GM23338 (cell line): ENCODE measurements at regions not wholly inside any gene's neighbourhood (a gene's known extent, or its start where the extent isn't known, plus 50 kb on each side); places are given as distances from the start of the nearest gene placed in this dataset.

Experiments used
- ATAC-seq: fragments of 200-7000 bp; cut with Tn5 transposase; 3 replicates; pipeline ENCODE4 v1.9.1; 2020
- DNase-seq: peaks from one replicate; pipeline ENCODE4 v3.0.0-alpha.2; 2015; ENCODE audit warnings: low spot score
- H2AFZ ChIP-seq: fragments of 200-600 bp; sonication (generic); 2 replicates; pipeline ENCODE4 v1.8.0; 2016; ENCODE audit warnings: antibody characterized with exemption, mild to moderate bottlenecking, moderate library complexity
- H3F3A ChIP-seq: fragments of 200-600 bp; sonication (generic); replicated peaks from 2 replicates; pipeline ENCODE4 v1.8.0; 2017; ENCODE audit warnings: antibody characterized with exemption, mixed run types, low read depth
- H3K27ac ChIP-seq: fragments of 200-600 bp; sonication (generic); 2 replicates; pipeline ENCODE4 v1.6.1; 2016; ENCODE audit warnings: low read depth
- H3K27me3 ChIP-seq: fragments of 200-600 bp; sonication (generic); 2 replicates; pipeline ENCODE4 v1.8.0; 2016; ENCODE audit warnings: mild to moderate bottlenecking, mixed run types, moderate library complexity; ENCODE audit not compliant: insufficient read depth
- H3K36me3 ChIP-seq: fragments of 200-600 bp; sonication (generic); 2 replicates; pipeline ENCODE4 v1.8.0; 2016; ENCODE audit warnings: mild to moderate bottlenecking; ENCODE audit not compliant: insufficient read depth
- H3K4me1 ChIP-seq: fragments of 200-600 bp; sonication (generic); 2 replicates; pipeline ENCODE4 v1.8.0; 2016; ENCODE audit warnings: mild to moderate bottlenecking, moderate library complexity; ENCODE audit not compliant: insufficient read depth
- H3K4me2 ChIP-seq: fragments of 200-600 bp; sonication (generic); 2 replicates; pipeline ENCODE4 v1.7.1; 2017; ENCODE audit warnings: mixed run types
- H3K4me3 ChIP-seq: fragments of 200-600 bp; sonication (generic); 2 replicates; pipeline ENCODE4 v1.6.1; 2016; ENCODE audit warnings: mixed run types
- H3K79me2 ChIP-seq: fragments of 200-600 bp; sonication (generic); replicated peaks from 2 replicates; pipeline ENCODE4 v1.8.0; 2017; ENCODE audit warnings: mild to moderate bottlenecking; ENCODE audit not compliant: insufficient read depth
- H3K9me2 ChIP-seq: fragments of 200-600 bp; sonication (generic); 2 replicates; pipeline ENCODE4 v1.8.0; 2017; ENCODE audit not compliant: insufficient read depth
- H4K20me1 ChIP-seq: fragments of 200-600 bp; sonication (generic); replicated peaks from 2 replicates; pipeline ENCODE4 v1.8.0; 2017; ENCODE audit warnings: mild to moderate bottlenecking; ENCODE audit not compliant: insufficient read depth
- H3K27ac Mint-ChIP-seq: 2 replicates; pipeline ENCODE4 v1.8.0; 2020; ENCODE audit warnings: inconsistent platforms, mild to moderate bottlenecking, moderate library complexity, mixed read lengths
- H3K27me3 Mint-ChIP-seq: 3 replicates; pipeline ENCODE4 v1.8.0; 2022; ENCODE audit warnings: low read depth, mild to moderate bottlenecking, moderate library complexity, mixed read lengths, inconsistent platforms; ENCODE audit not compliant: insufficient read depth, poor library complexity
- H3K36me3 Mint-ChIP-seq: 3 replicates; pipeline ENCODE4 v1.8.0; 2021; ENCODE audit warnings: low read depth, mild to moderate bottlenecking, inconsistent platforms, moderate library complexity, mixed read lengths
- H3K4me1 Mint-ChIP-seq: 3 replicates; pipeline ENCODE4 v1.8.0; 2020; ENCODE audit warnings: mild to moderate bottlenecking, inconsistent platforms, mixed read lengths
- H3K4me3 Mint-ChIP-seq: 3 replicates; pipeline ENCODE4 v1.8.0; 2021; ENCODE audit warnings: moderate library complexity, mild to moderate bottlenecking, inconsistent platforms, mixed read lengths
- H3K9me3 Mint-ChIP-seq: 3 replicates; pipeline ENCODE4 v1.8.0; 2020; ENCODE audit warnings: moderate library complexity, mild to moderate bottlenecking, inconsistent platforms, mixed read lengths
- CREB1 ChIP-seq: fragments of 250-450 bp; sonication (Bioruptor Pico); IDR thresholded peaks from 2 replicates; pipeline ENCODE4 v1.5.0; 2020; ENCODE audit warnings: low read depth, mild to moderate bottlenecking, moderate library complexity
- ETS1 ChIP-seq: IDR thresholded peaks from 2 replicates; pipeline ENCODE4 v1.6.1; 2016; ENCODE audit warnings: antibody characterized with exemption
- EZH2 ChIP-seq: fragments of 200-600 bp; sonication (generic); IDR thresholded peaks from one replicate; pipeline ENCODE4 v1.8.0; 2017; ENCODE audit warnings: antibody characterized with exemption, mild to moderate bottlenecking, low read depth; ENCODE audit not compliant: unreplicated experiment
- EZH2phosphoT487 ChIP-seq: fragments of 200-600 bp; sonication (generic); IDR thresholded peaks from one replicate; pipeline ENCODE4 v1.8.1; 2018; ENCODE audit warnings: antibody characterized with exemption; ENCODE audit not compliant: unreplicated experiment
- JUNB ChIP-seq: IDR thresholded peaks from one replicate; pipeline ENCODE4 v1.6.1; 2016; ENCODE audit warnings: antibody characterized with exemption; ENCODE audit not compliant: unreplicated experiment
- NANOG ChIP-seq: IDR thresholded peaks from 2 replicates; pipeline ENCODE4 v1.6.1; 2016; ENCODE audit warnings: antibody characterized with exemption, borderline replicate concordance
- POLR2AphosphoS5 ChIP-seq: IDR thresholded peaks from 2 replicates; pipeline ENCODE4 v1.6.1; 2016; ENCODE audit warnings: antibody characterized with exemption, low read depth
- REST ChIP-seq: IDR thresholded peaks from one replicate; pipeline ENCODE4 v1.6.1; 2018; ENCODE audit warnings: antibody characterized with exemption; ENCODE audit not compliant: unreplicated experiment
- STAT1 ChIP-seq: IDR thresholded peaks from one replicate; pipeline ENCODE4 v1.6.1; 2016; ENCODE audit warnings: antibody characterized with exemption; ENCODE audit not compliant: unreplicated experiment
- ZNF114 ChIP-seq: fragments of 250-450 bp; sonication (Bioruptor Pico); IDR thresholded peaks from 2 replicates; pipeline ENCODE4 v1.5.0; 2020; ENCODE audit warnings: mild to moderate bottlenecking, moderate library complexity
- ZNF331 ChIP-seq: fragments of 250-450 bp; sonication (Bioruptor Pico); IDR thresholded peaks from 2 replicates; pipeline ENCODE4 v1.5.0; 2020; ENCODE audit warnings: low read depth, mild to moderate bottlenecking, moderate library complexity
- TF ChIP-seq, protein P1 (sequence below): fragments of 250-450 bp; sonication (Bioruptor Pico); IDR thresholded peaks from 2 replicates; pipeline ENCODE4 v1.5.0; 2020; ENCODE audit warnings: mild to moderate bottlenecking, moderate library complexity
- TF ChIP-seq, protein P2 (sequence below), 2 experiments: fragments of 200-600 bp in 1 of 2; sonication (generic) in 1 of 2; conservative IDR thresholded peaks; 2 replicates each; pipeline versions ENCODE4 v1.5.1 to v1.6.1; 2016 to 2017; ENCODE audit warnings: antibody characterized with exemption in 2 of 2, low read depth in 2 of 2, mild to moderate bottlenecking in 2 of 2, moderate library complexity in 1 of 2

DNA sequence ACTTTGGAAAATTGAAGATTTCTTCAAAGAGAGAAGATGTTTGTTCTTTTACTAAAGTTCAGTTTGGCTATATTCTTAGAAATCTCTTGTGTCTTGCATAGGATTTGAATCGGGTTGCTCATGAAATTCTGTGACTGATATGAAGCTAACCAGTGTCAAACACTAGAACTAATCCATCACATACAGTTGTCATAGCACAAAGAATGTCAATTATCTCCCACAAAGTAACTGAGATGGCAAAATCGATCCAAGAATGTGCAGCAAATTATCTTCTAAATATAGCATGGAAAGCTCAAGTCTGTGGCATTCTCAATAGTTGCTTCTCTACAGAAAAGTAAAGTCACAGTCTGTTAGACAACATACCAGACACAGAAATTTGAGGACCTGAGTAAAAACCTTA, 768.1 kb upstream of the LRRN3 start:
- no peak overlapping the region for H2AFZ ChIP-seq
- Mint-ChIP-seq H3K9me3 (peaks cover 15% of the 10 kb centered on the region), H3K36me3 (peaks cover 12% of the 10 kb centered on the region; the same call in 2 of the 3 replicates), H3K4me1 (peaks cover 4% of the 10 kb centered on the region; the same call in 2 of the 3 replicates), H3K27me3 (no peaks in the 10 kb centered on the region), H3K27ac (no peak overlapping the region), H3K4me3 (no peak overlapping the region)
- no peaks in the 10 kb centered on the region for H3K9me2 ChIP-seq
- ATAC-seq (no peak), DNase-seq (no peak)
- H3K4me3 ChIP-seq: no peak overlapping the region
- H3K4me2 ChIP-seq: no peak overlapping the region
- H4K20me1 ChIP-seq: no peaks in the 10 kb centered on the region
- TF ChIP-seq JUNB (no peak), ZNF331 (CRISPR knock-in tag) (no peak), CREB1 (no peak), NANOG (no peak), STAT1 (no peak), ETS1 (no peak), ZNF114 (CRISPR knock-in tag) (no peak), EZH2phosphoT487 (no peak), POLR2AphosphoS5 (no peak), EZH2 (no peak), REST (no peak)
- TF ChIP-seq, protein P1, sequence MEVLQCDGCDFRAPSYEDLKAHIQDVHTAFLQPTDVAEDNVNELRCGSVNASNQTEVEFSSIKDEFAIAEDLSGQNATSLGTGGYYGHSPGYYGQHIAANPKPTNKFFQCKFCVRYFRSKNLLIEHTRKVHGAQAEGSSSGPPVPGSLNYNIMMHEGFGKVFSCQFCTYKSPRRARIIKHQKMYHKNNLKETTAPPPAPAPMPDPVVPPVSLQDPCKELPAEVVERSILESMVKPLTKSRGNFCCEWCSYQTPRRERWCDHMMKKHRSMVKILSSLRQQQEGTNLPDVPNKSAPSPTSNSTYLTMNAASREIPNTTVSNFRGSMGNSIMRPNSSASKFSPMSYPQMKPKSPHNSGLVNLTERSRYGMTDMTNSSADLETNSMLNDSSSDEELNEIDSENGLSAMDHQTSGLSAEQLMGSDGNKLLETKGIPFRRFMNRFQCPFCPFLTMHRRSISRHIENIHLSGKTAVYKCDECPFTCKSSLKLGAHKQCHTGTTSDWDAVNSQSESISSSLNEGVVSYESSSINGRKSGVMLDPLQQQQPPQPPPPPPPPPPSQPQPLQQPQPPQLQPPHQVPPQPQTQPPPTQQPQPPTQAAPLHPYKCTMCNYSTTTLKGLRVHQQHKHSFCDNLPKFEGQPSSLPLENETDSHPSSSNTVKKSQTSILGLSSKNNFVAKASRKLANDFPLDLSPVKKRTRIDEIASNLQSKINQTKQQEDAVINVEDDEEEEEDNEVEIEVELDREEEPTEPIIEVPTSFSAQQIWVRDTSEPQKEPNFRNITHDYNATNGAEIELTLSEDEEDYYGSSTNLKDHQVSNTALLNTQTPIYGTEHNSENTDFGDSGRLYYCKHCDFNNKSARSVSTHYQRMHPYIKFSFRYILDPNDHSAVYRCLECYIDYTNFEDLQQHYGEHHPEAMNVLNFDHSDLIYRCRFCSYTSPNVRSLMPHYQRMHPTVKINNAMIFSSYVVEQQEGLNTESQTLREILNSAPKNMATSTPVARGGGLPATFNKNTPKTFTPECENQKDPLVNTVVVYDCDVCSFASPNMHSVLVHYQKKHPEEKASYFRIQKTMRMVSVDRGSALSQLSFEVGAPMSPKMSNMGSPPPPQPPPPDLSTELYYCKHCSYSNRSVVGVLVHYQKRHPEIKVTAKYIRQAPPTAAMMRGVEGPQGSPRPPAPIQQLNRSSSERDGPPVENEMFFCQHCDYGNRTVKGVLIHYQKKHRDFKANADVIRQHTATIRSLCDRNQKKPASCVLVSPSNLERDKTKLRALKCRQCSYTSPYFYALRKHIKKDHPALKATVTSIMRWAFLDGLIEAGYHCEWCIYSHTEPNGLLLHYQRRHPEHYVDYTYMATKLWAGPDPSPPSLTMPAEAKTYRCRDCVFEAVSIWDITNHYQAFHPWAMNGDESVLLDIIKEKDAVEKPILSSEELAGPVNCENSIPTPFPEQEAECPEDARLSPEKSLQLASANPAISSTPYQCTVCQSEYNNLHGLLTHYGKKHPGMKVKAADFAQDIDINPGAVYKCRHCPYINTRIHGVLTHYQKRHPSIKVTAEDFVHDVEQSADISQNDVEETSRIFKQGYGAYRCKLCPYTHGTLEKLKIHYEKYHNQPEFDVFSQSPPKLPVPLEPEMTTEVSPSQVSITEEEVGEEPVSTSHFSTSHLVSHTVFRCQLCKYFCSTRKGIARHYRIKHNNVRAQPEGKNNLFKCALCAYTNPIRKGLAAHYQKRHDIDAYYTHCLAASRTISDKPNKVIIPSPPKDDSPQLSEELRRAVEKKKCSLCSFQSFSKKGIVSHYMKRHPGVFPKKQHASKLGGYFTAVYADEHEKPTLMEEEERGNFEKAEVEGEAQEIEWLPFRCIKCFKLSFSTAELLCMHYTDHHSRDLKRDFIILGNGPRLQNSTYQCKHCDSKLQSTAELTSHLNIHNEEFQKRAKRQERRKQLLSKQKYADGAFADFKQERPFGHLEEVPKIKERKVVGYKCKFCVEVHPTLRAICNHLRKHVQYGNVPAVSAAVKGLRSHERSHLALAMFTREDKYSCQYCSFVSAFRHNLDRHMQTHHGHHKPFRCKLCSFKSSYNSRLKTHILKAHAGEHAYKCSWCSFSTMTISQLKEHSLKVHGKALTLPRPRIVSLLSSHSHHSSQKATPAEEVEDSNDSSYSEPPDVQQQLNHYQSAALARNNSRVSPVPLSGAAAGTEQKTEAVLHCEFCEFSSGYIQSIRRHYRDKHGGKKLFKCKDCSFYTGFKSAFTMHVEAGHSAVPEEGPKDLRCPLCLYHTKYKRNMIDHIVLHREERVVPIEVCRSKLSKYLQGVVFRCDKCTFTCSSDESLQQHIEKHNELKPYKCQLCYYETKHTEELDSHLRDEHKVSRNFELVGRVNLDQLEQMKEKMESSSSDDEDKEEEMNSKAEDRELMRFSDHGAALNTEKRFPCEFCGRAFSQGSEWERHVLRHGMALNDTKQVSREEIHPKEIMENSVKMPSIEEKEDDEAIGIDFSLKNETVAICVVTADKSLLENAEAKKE (CRISPR knock-in tag): no peak
- TF ChIP-seq, protein P2, sequence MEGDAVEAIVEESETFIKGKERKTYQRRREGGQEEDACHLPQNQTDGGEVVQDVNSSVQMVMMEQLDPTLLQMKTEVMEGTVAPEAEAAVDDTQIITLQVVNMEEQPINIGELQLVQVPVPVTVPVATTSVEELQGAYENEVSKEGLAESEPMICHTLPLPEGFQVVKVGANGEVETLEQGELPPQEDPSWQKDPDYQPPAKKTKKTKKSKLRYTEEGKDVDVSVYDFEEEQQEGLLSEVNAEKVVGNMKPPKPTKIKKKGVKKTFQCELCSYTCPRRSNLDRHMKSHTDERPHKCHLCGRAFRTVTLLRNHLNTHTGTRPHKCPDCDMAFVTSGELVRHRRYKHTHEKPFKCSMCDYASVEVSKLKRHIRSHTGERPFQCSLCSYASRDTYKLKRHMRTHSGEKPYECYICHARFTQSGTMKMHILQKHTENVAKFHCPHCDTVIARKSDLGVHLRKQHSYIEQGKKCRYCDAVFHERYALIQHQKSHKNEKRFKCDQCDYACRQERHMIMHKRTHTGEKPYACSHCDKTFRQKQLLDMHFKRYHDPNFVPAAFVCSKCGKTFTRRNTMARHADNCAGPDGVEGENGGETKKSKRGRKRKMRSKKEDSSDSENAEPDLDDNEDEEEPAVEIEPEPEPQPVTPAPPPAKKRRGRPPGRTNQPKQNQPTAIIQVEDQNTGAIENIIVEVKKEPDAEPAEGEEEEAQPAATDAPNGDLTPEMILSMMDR (conservative IDR thresholded peaks at IDR 0.05; ENCODE audit: low read depth in 2 of 2): no peak
- H3K27me3 ChIP-seq: no peaks in the 10 kb centered on the region
- 0 out of 2 replicates have a peak, but pooled peaks cover 9% of the 10 kb centered on the region for H3K36me3 ChIP-seq
- no peak overlapping the region for H3K27ac ChIP-seq
- H3K79me2 ChIP-seq: no peaks in the 10 kb centered on the region
- H3K4me1 ChIP-seq: no peaks in the 10 kb centered on the region
- no peaks in the 10 kb centered on the region for H3F3A ChIP-seq
